T-helper 1 cell treated with Interleukin-12 subunit alpha and Interleukin-12 subunit beta and Interleukin-4 antibody, amounts not matched to agents 30 μg/mL and 1 μg/mL, for 36 hours (primary cell): ENCODE measurements at regions not wholly inside any gene's neighbourhood (a gene's known extent, or its start where the extent isn't known, plus 50 kb on each side); places are given as distances from the start of the nearest gene placed in this dataset.
"Not testable (repeated sequence)": the region's sequence is repeated elsewhere in the genome, so short reads cannot be mapped to it uniquely, and the experiment has no call there.

ENCODE experiments used
- H3K27ac Mint-ChIP-seq: one replicate; pipeline ENCODE4 v1.8.0; 2021; ENCODE audit warnings: mild to moderate bottlenecking, mixed read lengths
- H3K27me3 Mint-ChIP-seq: one replicate; pipeline ENCODE4 v1.8.0; 2021; ENCODE audit warnings: low read depth, mixed read lengths
- H3K36me3 Mint-ChIP-seq: one replicate; pipeline ENCODE4 v1.8.0; 2021; ENCODE audit warnings: low read depth, mixed read lengths
- H3K4me1 Mint-ChIP-seq: one replicate; pipeline ENCODE4 v1.8.0; 2021; ENCODE audit warnings: low read depth, mixed read lengths
- H3K4me3 Mint-ChIP-seq: one replicate; pipeline ENCODE4 v1.8.0; 2021; ENCODE audit warnings: mild to moderate bottlenecking, moderate library complexity, mixed read lengths
- H3K9me3 Mint-ChIP-seq: one replicate; pipeline ENCODE4 v1.8.0; 2021; ENCODE audit warnings: mixed read lengths

DNA sequence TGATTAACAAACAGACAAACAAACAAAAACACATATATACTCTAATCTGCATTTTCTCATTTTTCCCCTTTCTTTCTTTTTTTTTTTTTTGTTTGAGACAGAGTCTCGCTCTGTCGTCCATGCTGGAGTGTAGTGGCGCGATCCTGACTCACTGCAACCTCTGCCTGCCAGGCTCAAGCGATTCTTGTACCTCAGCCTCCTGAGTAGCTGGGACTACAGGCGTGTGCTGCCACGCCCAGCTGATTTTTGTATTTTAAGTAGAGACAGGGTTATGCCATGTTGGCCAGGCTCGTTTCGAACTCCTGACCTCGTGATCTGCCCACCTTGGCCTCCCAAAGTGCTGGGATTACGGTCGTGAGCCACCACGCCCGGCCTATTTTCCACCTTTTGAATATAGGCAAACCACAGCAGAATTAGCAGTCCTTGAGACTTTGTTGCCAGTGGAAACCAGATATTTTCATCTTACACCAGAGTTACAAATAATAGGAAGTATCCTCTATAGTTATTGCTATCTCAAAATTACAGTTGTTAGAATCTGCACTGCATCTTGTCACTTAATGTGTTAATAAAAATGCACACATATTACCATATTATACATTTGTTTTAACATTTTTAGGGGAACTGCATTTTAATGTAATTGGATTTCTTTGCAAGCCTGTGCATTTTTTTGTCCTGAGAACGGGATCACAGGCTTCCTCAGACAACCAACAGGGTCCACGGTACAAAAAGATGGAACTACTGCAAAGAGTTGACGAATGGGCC, 208.2 kb upstream of the ZNF217 start:
- no peak overlapping the region for H3K27ac Mint-ChIP-seq
- no peak overlapping the region for H3K4me3 Mint-ChIP-seq
- H3K36me3 Mint-ChIP-seq: peaks cover 2% of the 10 kb centered on the region
- H3K9me3 Mint-ChIP-seq: no peaks in the 10 kb centered on the region
- no peaks in the 10 kb centered on the region for H3K4me1 Mint-ChIP-seq
- no peaks in the 10 kb centered on the region for H3K27me3 Mint-ChIP-seq

DNA sequence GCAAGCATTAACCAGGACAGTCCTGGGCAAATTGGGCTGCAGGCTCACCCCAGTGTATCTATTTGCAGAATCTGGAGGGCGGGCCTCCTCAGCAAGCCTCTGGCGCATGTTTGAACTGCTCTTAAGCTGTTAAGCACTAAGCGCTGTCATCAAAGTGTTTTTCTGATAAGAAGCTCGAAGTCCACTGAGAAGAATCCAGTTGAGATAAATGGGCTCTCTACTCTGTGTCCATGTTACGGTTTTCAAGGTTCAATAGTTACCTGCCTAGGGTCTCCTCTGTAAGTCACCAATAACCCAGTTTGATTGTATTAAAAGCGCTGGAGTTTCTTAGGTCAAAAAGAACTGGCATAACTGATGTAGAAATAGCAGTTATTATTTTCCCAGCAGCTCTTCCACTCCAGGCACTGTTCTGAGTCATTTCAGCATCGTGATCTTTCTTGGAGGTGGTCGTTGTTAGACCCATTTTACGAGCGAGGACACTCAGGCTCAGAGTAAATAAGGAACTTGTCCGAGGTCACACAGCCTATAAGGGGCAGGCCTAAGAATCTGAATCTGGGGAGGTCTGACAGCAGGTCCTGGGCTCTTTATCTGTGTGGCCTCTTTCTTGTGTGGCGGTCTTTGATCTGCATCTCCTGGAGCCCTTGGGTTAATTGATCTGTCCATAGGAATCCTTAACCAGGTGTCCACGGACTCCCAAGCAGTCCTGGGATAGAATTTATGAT, 207.4 kb upstream of the ZNF217 start:
- peaks cover 2% of the 10 kb centered on the region for H3K36me3 Mint-ChIP-seq
- H3K9me3 Mint-ChIP-seq: no peaks in the 10 kb centered on the region
- no peak overlapping the region for H3K27ac Mint-ChIP-seq
- no peaks in the 10 kb centered on the region for H3K4me1 Mint-ChIP-seq
- no peak overlapping the region for H3K4me3 Mint-ChIP-seq
- no peaks in the 10 kb centered on the region for H3K27me3 Mint-ChIP-seq

- Mint-ChIP-seq H3K4me1 (no peaks in the 10 kb centered on the region), H3K9me3 (no peaks in the 10 kb centered on the region), H3K4me3 (no peak overlapping the region), H3K36me3 (peaks cover 2% of the 10 kb centered on the region), H3K27ac (no peak overlapping the region), H3K27me3 (no peaks in the 10 kb centered on the region)
Observed at GRCh38 chr20:53800418-53800817, 206.8 kb upstream of the ZNF217 start.

GRCh38 chr20:53797085-53797484, 203.4 kb upstream of the ZNF217 start:
- H3K36me3 Mint-ChIP-seq: peaks cover 6% of the 10 kb centered on the region
- H3K27me3 Mint-ChIP-seq: no peaks in the 10 kb centered on the region
- no peak overlapping the region for H3K27ac Mint-ChIP-seq
- H3K9me3 Mint-ChIP-seq: peaks cover 6% of the 10 kb centered on the region
- peaks cover 3% of the 10 kb centered on the region for H3K4me1 Mint-ChIP-seq
- H3K4me3 Mint-ChIP-seq: no peak overlapping the region

DNA sequence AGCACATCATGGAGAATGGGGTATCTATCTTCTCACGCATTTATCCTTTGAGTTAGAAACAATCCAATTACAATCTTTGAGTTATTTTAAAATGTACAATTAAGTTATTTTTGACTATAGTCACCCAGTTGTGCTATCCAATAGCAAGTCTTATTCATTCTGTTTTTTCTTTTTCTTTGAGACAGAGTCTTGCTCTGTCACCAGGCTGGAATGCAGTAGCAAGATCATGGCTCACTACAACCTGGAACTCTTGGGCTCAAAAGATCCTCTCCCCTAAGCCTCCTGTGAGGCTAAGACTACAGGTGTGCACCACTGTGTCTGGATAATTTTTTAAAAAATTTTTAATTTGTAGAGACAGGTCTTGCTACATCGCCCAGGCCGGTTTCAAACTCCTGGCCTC, 201.5 kb upstream of the ZNF217 start:
- H3K27ac Mint-ChIP-seq: no peak overlapping the region
- H3K4me3 Mint-ChIP-seq: no peak overlapping the region
- peaks cover 6% of the 10 kb centered on the region for H3K9me3 Mint-ChIP-seq
- peaks cover 3% of the 10 kb centered on the region for H3K4me1 Mint-ChIP-seq
- H3K27me3 Mint-ChIP-seq: no peaks in the 10 kb centered on the region
- H3K36me3 Mint-ChIP-seq: peaks cover 6% of the 10 kb centered on the region

- Mint-ChIP-seq H3K27ac (no peak overlapping the region), H3K4me3 (no peak overlapping the region), H3K27me3 (no peaks in the 10 kb centered on the region), H3K9me3 (peaks cover 6% of the 10 kb centered on the region), H3K4me1 (peaks cover 6% of the 10 kb centered on the region), H3K36me3 (peaks cover 5% of the 10 kb centered on the region)
Observed at GRCh38 chr20:53794529-53795115, 201.0 kb upstream of the ZNF217 start.

- Mint-ChIP-seq H3K27ac (no peak overlapping the region), H3K4me1 (peaks cover 6% of the 10 kb centered on the region), H3K9me3 (peaks cover 6% of the 10 kb centered on the region), H3K27me3 (no peaks in the 10 kb centered on the region), H3K4me3 (no peak overlapping the region), H3K36me3 (peaks cover 5% of the 10 kb centered on the region)
Observed at GRCh38 chr20:53793783-53794383, 200.2 kb upstream of the ZNF217 start.

DNA sequence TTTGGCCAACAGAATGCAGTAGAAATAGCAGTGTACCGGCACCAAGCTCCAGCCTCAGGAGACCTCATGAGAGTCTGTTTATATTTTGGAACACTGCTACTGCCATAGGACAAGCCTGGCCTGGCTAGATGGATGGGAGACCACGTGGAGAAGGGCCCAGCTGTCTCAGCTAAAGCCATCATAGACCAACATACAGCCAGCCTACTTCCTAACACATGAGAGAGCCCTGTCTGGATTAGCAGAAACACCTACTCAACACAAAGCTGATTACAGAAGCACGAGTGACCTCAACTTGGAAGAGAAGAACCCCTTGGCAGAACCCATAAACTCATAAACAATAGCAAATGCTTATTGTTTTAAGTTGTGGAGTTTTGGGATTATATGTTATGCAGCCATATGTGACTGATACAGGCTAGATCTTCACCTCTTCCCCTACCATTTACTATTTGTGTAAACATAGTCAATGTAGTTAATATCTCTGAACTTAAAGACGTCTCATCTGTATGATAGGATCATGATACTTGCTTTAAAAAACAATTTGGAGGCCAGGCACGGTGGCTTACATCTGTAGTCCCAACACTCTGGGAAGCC, 199.4 kb upstream of the ZNF217 start:
- Mint-ChIP-seq H3K9me3 (peaks cover 6% of the 10 kb centered on the region), H3K36me3 (peaks cover 5% of the 10 kb centered on the region), H3K4me3 (no peak overlapping the region), H3K4me1 (peaks cover 6% of the 10 kb centered on the region), H3K27ac (no peak overlapping the region), H3K27me3 (no peaks in the 10 kb centered on the region)

DNA sequence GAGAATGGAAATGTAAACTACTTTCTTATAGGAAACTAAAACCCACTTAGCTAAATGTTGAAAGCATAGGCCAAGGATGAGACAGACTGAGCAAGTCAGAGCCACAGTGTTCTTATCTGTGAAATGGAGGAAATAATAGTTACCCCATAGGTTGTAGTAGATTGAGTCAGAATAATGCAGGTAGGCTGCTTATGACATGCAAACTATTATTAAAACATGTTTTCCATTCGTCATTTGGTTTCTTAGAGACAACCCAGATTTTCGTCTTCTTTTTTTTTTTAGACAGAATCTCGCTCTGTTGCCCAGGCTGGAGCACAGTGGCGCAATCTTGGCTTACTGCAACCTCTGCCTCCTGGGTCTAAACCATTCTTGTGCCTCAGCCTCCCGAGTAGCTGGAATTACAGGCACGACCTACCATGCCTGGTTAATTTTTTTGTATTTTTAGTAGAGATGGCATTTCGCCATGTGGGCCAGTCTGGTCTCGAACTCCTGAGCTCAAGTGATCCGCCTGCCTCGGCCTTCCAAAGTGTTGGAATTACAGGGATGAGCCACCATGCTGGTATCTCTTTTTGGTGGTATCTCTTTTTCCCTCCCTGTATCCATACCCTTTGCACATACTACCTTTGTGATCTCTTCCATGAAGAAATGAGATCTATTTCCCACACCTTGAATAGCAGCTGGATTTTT, 196.5 kb upstream of the ZNF217 start:
- H3K27ac Mint-ChIP-seq: no peak overlapping the region
- H3K4me3 Mint-ChIP-seq: no peak overlapping the region
- H3K4me1 Mint-ChIP-seq: peaks cover 13% of the 10 kb centered on the region
- peaks cover 5% of the 10 kb centered on the region for H3K36me3 Mint-ChIP-seq
- H3K27me3 Mint-ChIP-seq: no peaks in the 10 kb centered on the region
- peaks cover 6% of the 10 kb centered on the region for H3K9me3 Mint-ChIP-seq

DNA sequence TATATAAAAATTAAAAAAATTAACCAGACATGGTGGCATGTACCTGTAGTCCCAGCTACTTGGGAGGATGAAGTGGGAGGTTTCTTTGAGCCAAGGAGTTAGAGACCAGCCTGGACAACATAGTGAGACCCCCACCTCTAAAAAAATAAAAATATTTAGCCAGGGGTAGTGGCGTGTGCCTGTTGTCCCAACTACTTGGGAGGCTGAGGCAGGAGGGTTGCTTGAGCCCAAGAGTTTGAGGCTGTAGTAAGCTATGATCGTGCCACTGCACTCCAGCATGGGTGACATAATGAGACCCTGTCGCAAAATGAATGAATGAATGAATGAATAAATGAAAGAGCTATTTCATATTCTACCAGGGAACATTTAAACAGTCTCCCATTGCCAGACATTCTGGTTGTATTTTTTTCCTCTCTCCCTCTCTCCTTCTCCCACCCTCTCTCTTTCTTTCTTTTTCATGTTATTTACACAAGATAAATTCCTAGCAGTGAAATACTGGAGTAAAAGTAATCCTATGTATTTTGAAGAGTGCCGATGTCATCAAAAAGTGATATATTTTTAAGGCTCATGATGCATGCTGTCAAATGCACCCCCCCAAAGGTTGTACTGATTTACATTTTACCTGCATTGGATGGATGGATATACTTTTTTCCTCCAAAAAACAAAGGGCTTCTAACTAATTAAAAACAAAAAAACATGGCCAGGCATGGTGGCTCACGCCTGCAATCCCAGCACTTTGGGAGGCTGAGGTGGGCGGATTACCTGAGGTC, 194.8 kb upstream of the ZNF217 start:
- Mint-ChIP-seq H3K27ac (peak overlapping the region; percentile 43), H3K36me3 (peaks cover 5% of the 10 kb centered on the region), H3K9me3 (peaks cover 5% of the 10 kb centered on the region), H3K4me1 (peaks cover 13% of the 10 kb centered on the region), H3K27me3 (no peaks in the 10 kb centered on the region), H3K4me3 (no peak overlapping the region)

DNA sequence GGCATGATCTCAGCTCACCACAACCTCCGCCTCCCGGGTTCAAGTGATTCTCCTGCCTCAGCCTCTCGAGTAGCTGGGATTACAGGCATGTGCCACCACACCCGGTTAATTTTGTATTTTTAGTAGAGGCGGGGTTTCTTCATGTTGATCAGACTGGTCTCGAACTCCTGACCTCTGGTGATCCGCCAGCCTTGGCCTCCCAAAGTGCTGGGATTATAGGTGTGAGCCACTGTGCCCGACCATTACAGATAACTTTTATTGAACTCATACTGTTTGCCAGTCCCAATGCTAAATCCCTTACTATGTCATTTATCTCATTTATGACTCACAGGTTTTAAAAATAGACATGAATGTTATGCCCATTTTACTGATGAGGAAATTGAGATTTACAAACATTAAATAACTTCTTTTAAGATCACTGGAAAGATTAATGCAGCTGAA, 193.9 kb upstream of the ZNF217 start:
- H3K4me3 Mint-ChIP-seq, H3K27ac Mint-ChIP-seq, H3K9me3 Mint-ChIP-seq, H3K27me3 Mint-ChIP-seq, H3K36me3 Mint-ChIP-seq: not testable (repeated sequence)
- peaks cover 10% of the 10 kb centered on the region for H3K4me1 Mint-ChIP-seq

DNA sequence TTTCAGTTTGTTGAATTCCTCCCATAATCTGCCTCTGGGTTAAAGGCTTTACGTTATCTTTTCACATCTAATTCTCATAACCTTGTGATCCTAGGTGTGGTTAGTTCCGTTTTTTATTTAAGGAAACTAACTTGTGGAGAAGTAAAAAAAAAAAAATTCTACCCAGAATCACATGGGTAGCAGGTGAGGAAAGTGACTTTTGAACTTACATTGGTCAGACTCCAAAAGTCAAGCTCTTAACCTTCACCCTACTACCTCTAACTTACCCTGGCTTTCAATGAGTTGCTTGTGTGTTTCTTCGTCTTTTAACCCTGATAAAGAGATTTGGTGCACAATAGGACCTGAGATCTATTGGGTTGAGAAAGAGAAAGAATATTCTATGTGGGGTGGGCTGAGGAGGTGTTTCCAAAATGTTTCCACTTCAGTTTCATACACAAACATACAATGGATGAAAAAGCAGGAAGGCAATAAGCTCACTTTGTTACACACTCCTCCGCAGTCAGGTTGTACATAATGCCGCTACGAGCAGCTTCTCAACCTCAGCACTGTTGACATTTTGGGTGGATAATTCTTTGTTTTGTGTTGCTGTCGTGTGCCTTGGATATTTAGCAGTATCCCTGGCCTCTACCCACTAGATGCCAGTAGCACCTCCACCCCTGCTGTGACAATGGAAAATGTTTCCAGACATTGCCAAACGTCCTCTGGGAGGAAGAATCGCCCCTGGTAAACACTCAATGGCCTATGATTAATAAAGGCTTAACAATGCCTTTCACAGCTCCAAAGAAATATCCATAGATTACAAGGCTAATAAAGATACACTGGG, 193.0 kb upstream of the ZNF217 start:
- Mint-ChIP-seq H3K9me3 (no peaks in the 10 kb centered on the region), H3K27me3 (no peaks in the 10 kb centered on the region), H3K27ac (no peak overlapping the region), H3K4me3 (no peak overlapping the region), H3K36me3 (no peaks in the 10 kb centered on the region), H3K4me1 (peaks cover 10% of the 10 kb centered on the region)

DNA sequence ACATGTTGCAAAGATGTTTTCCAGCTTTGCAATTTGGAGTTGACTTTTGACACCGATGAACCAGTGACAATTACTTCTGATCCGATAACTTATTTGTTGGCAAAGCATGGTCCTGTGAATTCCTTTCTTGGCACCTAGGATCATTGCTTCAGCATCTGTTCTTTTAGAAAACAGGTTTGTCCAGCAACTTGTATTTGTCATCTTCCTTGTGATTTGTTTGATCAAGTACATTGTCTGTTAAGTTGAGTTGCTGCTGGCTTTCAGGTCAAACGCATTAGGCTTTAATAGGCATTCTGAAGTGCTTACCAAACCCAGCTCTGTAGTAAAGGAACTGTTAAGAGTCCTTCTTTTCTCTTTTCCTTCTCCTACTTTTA, 192.4 kb upstream of the ZNF217 start:
- Mint-ChIP-seq H3K27me3 (no peaks in the 10 kb centered on the region), H3K9me3 (no peaks in the 10 kb centered on the region), H3K36me3 (no peaks in the 10 kb centered on the region), H3K4me1 (peaks cover 10% of the 10 kb centered on the region), H3K27ac (no peak overlapping the region), H3K4me3 (no peak overlapping the region)
